HCT116 (cell line): ENCODE measurements at regions not wholly inside any gene's neighbourhood (a gene's known extent, or its start where the extent isn't known, plus 50 kb on each side); places are given as distances from the start of the nearest gene placed in this dataset.

Experiments
- POLR2A ChIP-seq: IDR thresholded peaks from 2 replicates; pipeline ENCODE4 v1.7.0; 2011; ENCODE audit warnings: borderline replicate concordance; ENCODE audit not compliant: insufficient read depth, insufficient read length; ENCODE audit errors: extremely low read depth
- TF ChIP-seq, protein P1 (sequence below), 3 experiments: fragments of 200-600 bp in 1 of 3; sonication (generic) in 1 of 3; IDR thresholded peaks in 2 of 3; conservative IDR thresholded peaks in 1 of 3; 2 replicates each; pipeline ENCODE4 v1.5.1; 2012 to 2017; ENCODE audit warnings: low read depth in 2 of 3, low read length in 2 of 3, antibody characterized with exemption in 1 of 3, borderline replicate concordance in 1 of 3, control low read depth in 1 of 3, mild to moderate bottlenecking in 1 of 3, mixed read lengths in 1 of 3, mixed run types in 1 of 3, moderate library complexity in 1 of 3; ENCODE audit not compliant: insufficient read depth in 1 of 3

DNA sequence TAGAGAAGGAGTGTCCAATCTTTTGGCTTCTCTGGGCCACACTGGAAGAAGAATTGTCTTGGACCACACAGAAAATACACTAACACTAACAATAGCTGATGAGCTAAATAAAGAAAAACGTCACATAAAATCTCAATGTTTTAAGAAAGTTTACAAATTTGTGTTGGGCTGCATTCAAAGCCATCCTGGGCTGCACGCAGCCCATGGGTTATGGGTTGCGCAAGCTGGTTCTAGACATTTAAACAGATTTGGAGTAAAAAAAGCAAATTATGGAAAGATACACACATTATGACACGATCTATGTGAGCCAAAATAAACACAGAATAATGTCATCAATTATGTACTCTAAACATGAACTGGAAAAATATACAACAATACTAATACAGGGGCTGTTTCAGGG lies 703.3 kb upstream of the LMCD1 start:
- TF ChIP-seq, protein P1, sequence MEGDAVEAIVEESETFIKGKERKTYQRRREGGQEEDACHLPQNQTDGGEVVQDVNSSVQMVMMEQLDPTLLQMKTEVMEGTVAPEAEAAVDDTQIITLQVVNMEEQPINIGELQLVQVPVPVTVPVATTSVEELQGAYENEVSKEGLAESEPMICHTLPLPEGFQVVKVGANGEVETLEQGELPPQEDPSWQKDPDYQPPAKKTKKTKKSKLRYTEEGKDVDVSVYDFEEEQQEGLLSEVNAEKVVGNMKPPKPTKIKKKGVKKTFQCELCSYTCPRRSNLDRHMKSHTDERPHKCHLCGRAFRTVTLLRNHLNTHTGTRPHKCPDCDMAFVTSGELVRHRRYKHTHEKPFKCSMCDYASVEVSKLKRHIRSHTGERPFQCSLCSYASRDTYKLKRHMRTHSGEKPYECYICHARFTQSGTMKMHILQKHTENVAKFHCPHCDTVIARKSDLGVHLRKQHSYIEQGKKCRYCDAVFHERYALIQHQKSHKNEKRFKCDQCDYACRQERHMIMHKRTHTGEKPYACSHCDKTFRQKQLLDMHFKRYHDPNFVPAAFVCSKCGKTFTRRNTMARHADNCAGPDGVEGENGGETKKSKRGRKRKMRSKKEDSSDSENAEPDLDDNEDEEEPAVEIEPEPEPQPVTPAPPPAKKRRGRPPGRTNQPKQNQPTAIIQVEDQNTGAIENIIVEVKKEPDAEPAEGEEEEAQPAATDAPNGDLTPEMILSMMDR (IDR thresholded peaks at IDR 0.05 in 2 of 3, conservative IDR thresholded peaks at IDR 0.05 in 1 of 3; ENCODE audit: borderline replicate concordance in 1 of 3, insufficient read depth in 1 of 3, low read depth in 2 of 3, low read length in 2 of 3), result no peak
- no peak for TF ChIP-seq POLR2A
